Colonic mucosa (tissue), 4 donors: ENCODE measurements at regions not wholly inside any gene's neighbourhood (a gene's known extent, or its start where the extent isn't known, plus 50 kb on each side); places are given as distances from the start of the nearest gene placed in this dataset.
"Not testable (repeated sequence)": the region's sequence is repeated elsewhere in the genome, so short reads cannot be mapped to it uniquely, and the experiment has no call there.

Source experiments
- DNase-seq: peaks from one replicate; pipeline ENCODE4 v3.0.0-alpha.2; 2020
- H3K27ac ChIP-seq: fragments of 200-600 bp; one replicate; pipeline ENCODE4 v1.8.0; 2021
- H3K27me3 ChIP-seq: fragments of 200-600 bp; one replicate; pipeline ENCODE4 v1.8.0; 2021
- H3K36me3 ChIP-seq: fragments of 200-600 bp; one replicate; pipeline ENCODE4 v1.8.0; 2021
- H3K4me1 ChIP-seq: fragments of 200-600 bp; one replicate; pipeline ENCODE4 v1.8.0; 2021; ENCODE audit warnings: mild to moderate bottlenecking
- H3K4me3 ChIP-seq: fragments of 200-600 bp; one replicate; pipeline ENCODE4 v1.8.0; 2021
- H3K9ac ChIP-seq, 2 donors: one replicate each; pipeline ENCODE4 v1.7.0; 2013; ENCODE audit warnings: control low read depth in 2 of 2, low read depth in 2 of 2, low read length in 2 of 2
- H3K9me3 ChIP-seq: fragments of 200-600 bp; one replicate; pipeline ENCODE4 v1.8.0; 2021
- CTCF ChIP-seq: fragments of 200-600 bp; IDR thresholded peaks from one replicate; pipeline ENCODE4 v1.8.0; 2022; ENCODE audit warnings: antibody characterized with exemption, mild to moderate bottlenecking
- intact Hi-C: fragments of 100-400 bp; cut with DNase I; formaldehyde crosslinking; loops from one replicate; pipeline ENCODE4 v1.14.1; 2022
- donor health status: healthy.
- donor health status: DM: no; HTN: no; CAD: no.
- donor health status: DM: no; HTN: no; CAD: no.

GRCh38 chr17:16866436-16866835, 105.5 kb downstream of the TNFRSF13B start:
- Histone ChIP-seq H3K9ac (no peak overlapping the region), H3K36me3 (no peaks in the 10 kb centered on the region), H3K4me3 (no peak overlapping the region), H3K9me3 (no peaks in the 10 kb centered on the region), H3K27me3 (no peaks in the 10 kb centered on the region), H3K4me1 (no peaks in the 10 kb centered on the region), H3K27ac (no peak overlapping the region)
- intact Hi-C loops = no loop called here
- TF ChIP-seq CTCF = no peak
- no peak for DNase-seq

GRCh38 chr17:16865704-16866103, 106.2 kb downstream of the TNFRSF13B start:
- H3K27me3 ChIP-seq, H3K4me1 ChIP-seq, intact Hi-C loops: not testable (repeated sequence)

GRCh38 chr17:16865077-16865613, 106.8 kb downstream of the TNFRSF13B start:
- intact Hi-C loops, H3K4me3 ChIP-seq, H3K4me1 ChIP-seq, H3K36me3 ChIP-seq, H3K27me3 ChIP-seq, H3K27ac ChIP-seq, H3K9me3 ChIP-seq, H3K9ac ChIP-seq, DNase-seq: not testable (repeated sequence)

More at GRCh38 chr17:16865704-16866103, 106.2 kb downstream of the TNFRSF13B start:
- not testable (repeated sequence) for H3K36me3 ChIP-seq, H3K27ac ChIP-seq, DNase-seq, H3K9ac ChIP-seq, H3K9me3 ChIP-seq, H3K4me3 ChIP-seq

GRCh38 chr17:16864462-16865076, 107.3 kb downstream of the TNFRSF13B start:
- H3K9me3 ChIP-seq, H3K4me1 ChIP-seq, H3K36me3 ChIP-seq, H3K27me3 ChIP-seq, DNase-seq, H3K9ac ChIP-seq, H3K4me3 ChIP-seq, intact Hi-C loops, H3K27ac ChIP-seq: not testable (repeated sequence)

- H3K4me1 ChIP-seq, intact Hi-C loops, H3K9me3 ChIP-seq, H3K9ac ChIP-seq, H3K36me3 ChIP-seq, H3K4me3 ChIP-seq, H3K27ac ChIP-seq, H3K27me3 ChIP-seq: not testable (repeated sequence)
- peak; percentile 27 for DNase-seq
These were observed 110.8 kb downstream of the TNFRSF13B start for GRCh38 chr17:16861152-16861551.

GRCh38 chr17:16860467-16860866, 111.5 kb downstream of the TNFRSF13B start:
- H3K4me3 ChIP-seq, DNase-seq, H3K27ac ChIP-seq, H3K27me3 ChIP-seq, intact Hi-C loops, H3K4me1 ChIP-seq, H3K9ac ChIP-seq, H3K36me3 ChIP-seq, H3K9me3 ChIP-seq: not testable (repeated sequence)

- H3K4me3 ChIP-seq, H3K4me1 ChIP-seq, H3K9me3 ChIP-seq, H3K36me3 ChIP-seq, DNase-seq, H3K9ac ChIP-seq, H3K27ac ChIP-seq, H3K27me3 ChIP-seq, intact Hi-C loops: not testable (repeated sequence)
These were observed 112.4 kb downstream of the TNFRSF13B start for GRCh38 chr17:16859515-16859914.

GRCh38 chr17:16857746-16858145, 114.2 kb downstream of the TNFRSF13B start:
- H3K9ac ChIP-seq, H3K4me1 ChIP-seq, DNase-seq, H3K27ac ChIP-seq, H3K4me3 ChIP-seq, H3K9me3 ChIP-seq, H3K27me3 ChIP-seq, H3K36me3 ChIP-seq, intact Hi-C loops: not testable (repeated sequence)

GRCh38 chr17:16856846-16857245, 115.1 kb downstream of the TNFRSF13B start:
- intact Hi-C loops, H3K9ac ChIP-seq, DNase-seq, H3K36me3 ChIP-seq, H3K27me3 ChIP-seq, H3K4me3 ChIP-seq, H3K4me1 ChIP-seq, H3K27ac ChIP-seq, H3K9me3 ChIP-seq: not testable (repeated sequence)

GRCh38 chr17:16856171-16856570, 115.7 kb downstream of the TNFRSF13B start:
- H3K27ac ChIP-seq, intact Hi-C loops, H3K9ac ChIP-seq, H3K9me3 ChIP-seq, H3K27me3 ChIP-seq, H3K36me3 ChIP-seq, DNase-seq, H3K4me3 ChIP-seq, H3K4me1 ChIP-seq: not testable (repeated sequence)

GRCh38 chr17:16854636-16855035, 117.3 kb downstream of the TNFRSF13B start:
- H3K9me3 ChIP-seq, DNase-seq, H3K4me3 ChIP-seq, H3K27ac ChIP-seq, H3K9ac ChIP-seq, intact Hi-C loops, H3K27me3 ChIP-seq, H3K4me1 ChIP-seq, H3K36me3 ChIP-seq: not testable (repeated sequence)
